ENCODE measurements at regions not wholly inside any gene's neighbourhood (a gene's known extent, or its start where the extent isn't known, plus 50 kb on each side); places are given as distances from the start of the nearest gene placed in this dataset.

DNA sequence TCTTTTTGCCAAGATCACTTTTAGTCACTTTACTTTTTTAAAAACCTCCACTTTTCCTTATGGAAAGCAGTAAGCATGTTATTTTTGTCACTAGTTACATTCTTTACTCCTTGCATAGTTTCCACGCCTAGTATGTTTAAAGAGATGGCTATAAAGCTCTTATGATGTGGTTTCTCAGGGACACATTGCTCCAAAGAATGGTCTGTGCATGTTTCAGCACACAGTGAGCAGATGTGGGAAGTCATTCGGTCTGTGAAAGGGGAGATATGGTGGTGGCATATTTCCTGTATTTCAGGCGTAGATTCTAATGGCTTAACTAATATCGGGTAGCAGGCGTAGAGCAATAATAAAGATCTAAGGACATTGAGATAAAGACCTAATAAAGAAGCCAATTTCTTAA lies 180.7 kb downstream of the SLITRK6 start:
- TF ChIP-seq EP300 (IDR thresholded peaks at IDR 0.05) (no peak), POLR2A (IDR thresholded peaks at IDR 0.05) (no peak)
- TF ChIP-seq, protein P1, sequence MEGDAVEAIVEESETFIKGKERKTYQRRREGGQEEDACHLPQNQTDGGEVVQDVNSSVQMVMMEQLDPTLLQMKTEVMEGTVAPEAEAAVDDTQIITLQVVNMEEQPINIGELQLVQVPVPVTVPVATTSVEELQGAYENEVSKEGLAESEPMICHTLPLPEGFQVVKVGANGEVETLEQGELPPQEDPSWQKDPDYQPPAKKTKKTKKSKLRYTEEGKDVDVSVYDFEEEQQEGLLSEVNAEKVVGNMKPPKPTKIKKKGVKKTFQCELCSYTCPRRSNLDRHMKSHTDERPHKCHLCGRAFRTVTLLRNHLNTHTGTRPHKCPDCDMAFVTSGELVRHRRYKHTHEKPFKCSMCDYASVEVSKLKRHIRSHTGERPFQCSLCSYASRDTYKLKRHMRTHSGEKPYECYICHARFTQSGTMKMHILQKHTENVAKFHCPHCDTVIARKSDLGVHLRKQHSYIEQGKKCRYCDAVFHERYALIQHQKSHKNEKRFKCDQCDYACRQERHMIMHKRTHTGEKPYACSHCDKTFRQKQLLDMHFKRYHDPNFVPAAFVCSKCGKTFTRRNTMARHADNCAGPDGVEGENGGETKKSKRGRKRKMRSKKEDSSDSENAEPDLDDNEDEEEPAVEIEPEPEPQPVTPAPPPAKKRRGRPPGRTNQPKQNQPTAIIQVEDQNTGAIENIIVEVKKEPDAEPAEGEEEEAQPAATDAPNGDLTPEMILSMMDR (IDR thresholded peaks at IDR 0.05) = no peak
- no peaks in the 10 kb centered on the region for H3K27me3 ChIP-seq
- H3K4me1 ChIP-seq (ENCODE audit: insufficient read depth) = no peaks in the 10 kb centered on the region
- no peak overlapping the region for H3K4me3 ChIP-seq
- no peaks in the 10 kb centered on the region for H3K9me3 ChIP-seq
- no peak for DNase-seq
- no peaks in the 10 kb centered on the region for H3K36me3 ChIP-seq
- no peak overlapping the region for H3K27ac ChIP-seq
- intact Hi-C loops (cut with DNase I) = no loop called here
- 67 to 73% (median 70%) methylated on average over 5 of the region's 5 CpGs for WGBS, 3 donors

DNA sequence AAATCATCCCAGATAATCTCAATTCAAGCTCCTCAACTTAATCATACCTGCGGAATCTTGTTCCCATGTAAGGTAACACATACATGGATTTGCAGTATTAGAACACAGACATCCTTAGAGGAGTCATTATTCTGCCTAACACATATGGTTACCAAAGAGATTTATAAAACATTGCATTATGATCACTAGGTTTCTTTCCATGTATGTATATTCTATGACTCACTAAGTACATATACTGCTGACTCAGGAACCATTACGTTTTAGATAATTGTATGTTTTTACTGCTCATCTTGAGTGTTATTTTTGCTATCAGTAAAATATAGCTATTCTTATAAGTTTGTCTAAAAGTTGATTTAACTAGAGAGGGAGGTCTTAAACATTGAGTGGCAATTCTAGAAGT lies 182.9 kb downstream of the SLITRK6 start:
- H3K9me3 ChIP-seq = no peaks in the 10 kb centered on the region
- no peak overlapping the region for H3K4me3 ChIP-seq
- intact Hi-C loops (cut with DNase I) = no loop called here
- H3K4me1 ChIP-seq (ENCODE audit: insufficient read depth) = no peaks in the 10 kb centered on the region
- 76 to 83% (median 83%) methylated on average over 2 of the region's 2 CpGs for WGBS, 3 donors
- no peaks in the 10 kb centered on the region for H3K27me3 ChIP-seq
- H3K27ac ChIP-seq = no peak overlapping the region
- no peaks in the 10 kb centered on the region for H3K36me3 ChIP-seq
- DNase-seq = no peak
- TF ChIP-seq POLR2A (IDR thresholded peaks at IDR 0.05) = no peak
- TF ChIP-seq, protein P1 (IDR thresholded peaks at IDR 0.05) = no peak
- no peak for TF ChIP-seq EP300 (IDR thresholded peaks at IDR 0.05)

DNA sequence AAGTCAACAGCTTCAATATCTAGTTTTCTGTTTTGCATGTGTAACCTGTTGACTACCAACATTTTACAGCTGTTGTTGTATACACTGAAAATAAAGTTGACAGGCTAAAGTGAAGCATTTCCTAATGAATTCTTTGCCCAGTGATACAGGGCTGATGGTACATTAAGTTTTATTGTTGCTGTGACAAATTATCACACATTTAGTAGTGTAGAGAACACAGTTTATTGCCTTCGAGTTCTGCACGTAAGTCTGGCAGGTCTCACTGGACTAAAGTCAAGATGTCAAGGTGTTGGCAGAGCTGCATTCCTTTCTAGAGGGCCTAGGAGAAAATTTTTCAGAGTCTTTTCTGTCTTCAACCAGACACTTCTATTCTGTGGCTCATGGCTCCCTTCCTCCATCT lies 184.2 kb downstream of the SLITRK6 start:
- DNase-seq = no peak
- Histone ChIP-seq H3K27ac (no peak overlapping the region), H3K27me3 (no peaks in the 10 kb centered on the region), H3K36me3 (no peaks in the 10 kb centered on the region), H3K9me3 (no peaks in the 10 kb centered on the region), H3K4me1 (ENCODE audit: insufficient read depth) (no peaks in the 10 kb centered on the region), H3K4me3 (no peak overlapping the region)
- intact Hi-C loops (cut with DNase I) = no loop called here
- WGBS, 3 donors = 13 to 19% (median 13%) methylated on average over 2 of the region's 2 CpGs
- TF ChIP-seq POLR2A (IDR thresholded peaks at IDR 0.05) (no peak), EP300 (IDR thresholded peaks at IDR 0.05) (no peak)
- TF ChIP-seq, protein P1 (IDR thresholded peaks at IDR 0.05) = no peak

DNA sequence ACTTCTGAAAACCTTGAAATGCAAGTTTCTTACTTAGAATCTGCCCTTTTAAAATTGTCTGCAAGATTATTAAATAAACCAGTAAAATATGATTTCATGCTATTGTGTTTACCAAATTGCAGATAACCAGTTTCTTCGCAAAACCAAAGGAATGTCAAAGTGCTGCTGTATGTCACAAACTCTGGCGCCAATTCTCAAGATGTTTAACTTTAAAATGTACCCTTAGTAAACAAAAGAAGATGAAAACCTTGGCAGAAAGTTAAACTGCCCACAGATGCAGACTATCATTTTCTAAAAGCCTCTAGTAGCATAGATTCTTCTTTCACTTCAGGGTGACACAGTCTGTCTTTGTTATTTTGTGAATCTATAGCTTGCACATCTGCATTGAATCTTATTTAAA lies 189.2 kb downstream of the SLITRK6 start:
- no peak for DNase-seq
- 5 to 33% (median 7%) methylated on average over 2 of the region's 2 CpGs for WGBS, 3 donors
- H3K9me3 ChIP-seq = no peaks in the 10 kb centered on the region
- H3K4me1 ChIP-seq (ENCODE audit: insufficient read depth) = no peaks in the 10 kb centered on the region
- H3K36me3 ChIP-seq = no peaks in the 10 kb centered on the region
- H3K27me3 ChIP-seq = no peaks in the 10 kb centered on the region
- intact Hi-C loops (cut with DNase I) = no loop called here
- H3K4me3 ChIP-seq = no peak overlapping the region
- TF ChIP-seq EP300 (IDR thresholded peaks at IDR 0.05) (no peak), POLR2A (IDR thresholded peaks at IDR 0.05) (no peak)
- TF ChIP-seq, protein P1 (IDR thresholded peaks at IDR 0.05) = no peak
- H3K27ac ChIP-seq = no peak overlapping the region
